ENCODE measurements at regions not wholly inside any gene's neighbourhood (a gene's known extent, or its start where the extent isn't known, plus 50 kb on each side); places are given as distances from the start of the nearest gene placed in this dataset.
A peak's percentile ranks its signal among the peaks of the same experiment; 100 is the strongest.

GRCh38 chr2:20514596-20515269 is 67.9 kb downstream of the RHOB start:
- peak overlapping the region; percentile 39 for H3K4ac ChIP-seq (ENCODE audit: low read depth, low read length)
- peaks cover 14 to 20% of the 10 kb centered on the region in 2 experiments for H3K4me1 ChIP-seq (ENCODE audit: control insufficient read depth in 1 of 2, insufficient read depth in 2 of 2, low read length in 2 of 2)
- no peak overlapping the region for H3K23ac ChIP-seq (ENCODE audit: low read length)
- H3K4me3 ChIP-seq (ENCODE audit: low read depth, low read length) = no peak overlapping the region
- peak overlapping the region; percentile 19 for H3K9ac ChIP-seq (ENCODE audit: low read length)
- peaks cover 20% of the 10 kb centered on the region for H3K79me1 ChIP-seq (ENCODE audit: low read length)
- peak; percentile 92 for DNase-seq
- H4K91ac ChIP-seq (ENCODE audit: low read depth, low read length) = peak overlapping the region; percentile 29
- H3K9me3 ChIP-seq (ENCODE audit: insufficient read depth, low read depth, low read length) = peaks cover 5% of the 10 kb centered on the region
- peak overlapping the region; percentile 17 for H2BK5ac ChIP-seq (ENCODE audit: low read depth, low read length, poor library complexity)
- H3K27me3 ChIP-seq (ENCODE audit: insufficient read depth, low read length) = no peaks in the 10 kb centered on the region
- H4K12ac ChIP-seq (ENCODE audit: low read depth, low read length) = no peak overlapping the region
- H4K8ac ChIP-seq (ENCODE audit: low read depth, low read length) = peak overlapping the region; percentile 3
- no peak overlapping the region for H3K4me2 ChIP-seq (ENCODE audit: low read length)
- peak overlapping the region; percentile 61 for H2BK12ac ChIP-seq (ENCODE audit: low read length)
- H3K18ac ChIP-seq (ENCODE audit: low read length) = no peak overlapping the region
- H3K14ac ChIP-seq (ENCODE audit: low read length) = no peak overlapping the region
- no peak overlapping the region for H3K27ac ChIP-seq (ENCODE audit: low read depth, low read length)
- H3K79me2 ChIP-seq (ENCODE audit: control insufficient read depth, insufficient read depth, low read length, poor library complexity) = no peaks in the 10 kb centered on the region
- WGBS (ENCODE audit: extremely low coverage, insufficient coverage, insufficient read length) = no CpG with 5 or more reads among the region's 8 CpGs
- no peaks in the 10 kb centered on the region for H3K36me3 ChIP-seq (ENCODE audit: control insufficient read depth in 1 of 2, insufficient read depth in 2 of 2, low read length in 2 of 2)
- no peak overlapping the region for H2AFZ ChIP-seq (ENCODE audit: insufficient read depth, low read length, poor library complexity)
- H2BK120ac ChIP-seq (ENCODE audit: insufficient read depth, low read length, poor library complexity) = peak overlapping the region; percentile 56
- H2AK5ac ChIP-seq (ENCODE audit: low read length) = peak overlapping the region; percentile 39

GRCh38 chr2:20515290-20516220 is 68.7 kb downstream of the RHOB start:
- WGBS (ENCODE audit: extremely low coverage, insufficient coverage, insufficient read length) = no CpG with 5 or more reads among the region's 14 CpGs
- Histone ChIP-seq H3K36me3 (ENCODE audit: control insufficient read depth in 1 of 2, insufficient read depth in 2 of 2, low read length in 2 of 2) (no peaks in the 10 kb centered on the region), H3K4me1 (ENCODE audit: control insufficient read depth in 1 of 2, insufficient read depth in 2 of 2, low read length in 2 of 2) (peaks cover 6 to 13% of the 10 kb centered on the region in 2 experiments), H4K8ac (ENCODE audit: low read depth, low read length) (no peak overlapping the region), H3K9ac (ENCODE audit: low read length) (no peak overlapping the region), H4K12ac (ENCODE audit: low read depth, low read length) (no peak overlapping the region), H3K79me1 (ENCODE audit: low read length) (peaks cover 14% of the 10 kb centered on the region), H3K14ac (ENCODE audit: low read length) (no peak overlapping the region), H3K18ac (ENCODE audit: low read length) (no peak overlapping the region), H3K4ac (ENCODE audit: low read depth, low read length) (no peak overlapping the region), H3K27ac (ENCODE audit: low read depth, low read length) (no peak overlapping the region), H2BK12ac (ENCODE audit: low read length) (peak overlapping the region; percentile 52), H3K4me3 (ENCODE audit: low read depth, low read length) (no peak overlapping the region), H2AFZ (ENCODE audit: insufficient read depth, low read length, poor library complexity) (no peak overlapping the region), H3K27me3 (ENCODE audit: insufficient read depth, low read length) (no peaks in the 10 kb centered on the region), H3K79me2 (ENCODE audit: control insufficient read depth, insufficient read depth, low read length, poor library complexity) (no peaks in the 10 kb centered on the region), H3K9me3 (ENCODE audit: insufficient read depth, low read depth, low read length) (peaks cover 5% of the 10 kb centered on the region), H3K4me2 (ENCODE audit: low read length) (no peak overlapping the region), H3K23ac (ENCODE audit: low read length) (no peak overlapping the region), H2AK5ac (ENCODE audit: low read length) (peak overlapping the region; percentile 3), H2BK120ac (ENCODE audit: insufficient read depth, low read length, poor library complexity) (peak overlapping the region; percentile 56), H4K91ac (ENCODE audit: low read depth, low read length) (peak overlapping the region; percentile 7), H2BK5ac (ENCODE audit: low read depth, low read length, poor library complexity) (no peak overlapping the region)
- DNase-seq = no peak

DNA sequence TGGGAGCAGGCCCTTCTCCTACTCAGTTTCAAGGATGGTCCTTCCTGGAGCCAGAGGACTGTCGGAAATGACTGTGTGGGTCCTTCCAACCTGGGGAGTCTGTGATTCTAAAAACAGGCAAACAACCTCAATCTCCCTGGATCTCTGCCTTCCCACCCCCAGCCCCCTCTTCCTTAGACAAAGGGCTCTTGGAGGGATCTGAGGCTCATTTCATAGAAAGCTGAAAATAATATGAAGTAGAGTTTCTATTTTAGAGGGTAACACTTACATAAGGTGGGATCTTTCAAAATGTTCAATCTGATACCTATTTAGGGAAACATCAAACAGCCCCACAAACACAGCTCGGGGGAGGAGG is 69.4 kb downstream of the RHOB start:
- Histone ChIP-seq H3K18ac (ENCODE audit: low read length) (no peak overlapping the region), H3K4me1 (ENCODE audit: control insufficient read depth in 1 of 2, insufficient read depth in 2 of 2, low read length in 2 of 2) (peaks cover 5 to 13% of the 10 kb centered on the region in 2 experiments), H3K79me2 (ENCODE audit: control insufficient read depth, insufficient read depth, low read length, poor library complexity) (no peaks in the 10 kb centered on the region), H3K9ac (ENCODE audit: low read length) (no peak overlapping the region), H3K27me3 (ENCODE audit: insufficient read depth, low read length) (no peaks in the 10 kb centered on the region), H3K4me2 (ENCODE audit: low read length) (no peak overlapping the region), H3K4ac (ENCODE audit: low read depth, low read length) (no peak overlapping the region), H3K14ac (ENCODE audit: low read length) (no peak overlapping the region), H3K4me3 (ENCODE audit: low read depth, low read length) (no peak overlapping the region), H4K12ac (ENCODE audit: low read depth, low read length) (no peak overlapping the region), H2AFZ (ENCODE audit: insufficient read depth, low read length, poor library complexity) (no peak overlapping the region), H3K79me1 (ENCODE audit: low read length) (peaks cover 14% of the 10 kb centered on the region), H3K36me3 (ENCODE audit: control insufficient read depth in 1 of 2, insufficient read depth in 2 of 2, low read length in 2 of 2) (no peaks in the 10 kb centered on the region), H4K91ac (ENCODE audit: low read depth, low read length) (peak overlapping the region; percentile 7), H2BK12ac (ENCODE audit: low read length) (no peak overlapping the region), H2BK5ac (ENCODE audit: low read depth, low read length, poor library complexity) (no peak overlapping the region), H3K23ac (ENCODE audit: low read length) (no peak overlapping the region), H3K9me3 (ENCODE audit: insufficient read depth, low read depth, low read length) (peaks cover 5% of the 10 kb centered on the region), H4K8ac (ENCODE audit: low read depth, low read length) (no peak overlapping the region), H2AK5ac (ENCODE audit: low read length) (peak overlapping the region; percentile 18), H3K27ac (ENCODE audit: low read depth, low read length) (no peak overlapping the region), H2BK120ac (ENCODE audit: insufficient read depth, low read length, poor library complexity) (no peak overlapping the region)
- WGBS (ENCODE audit: extremely low coverage, insufficient coverage, insufficient read length) = no CpG with 5 or more reads among the region's 2 CpGs
- no peak for DNase-seq

DNA sequence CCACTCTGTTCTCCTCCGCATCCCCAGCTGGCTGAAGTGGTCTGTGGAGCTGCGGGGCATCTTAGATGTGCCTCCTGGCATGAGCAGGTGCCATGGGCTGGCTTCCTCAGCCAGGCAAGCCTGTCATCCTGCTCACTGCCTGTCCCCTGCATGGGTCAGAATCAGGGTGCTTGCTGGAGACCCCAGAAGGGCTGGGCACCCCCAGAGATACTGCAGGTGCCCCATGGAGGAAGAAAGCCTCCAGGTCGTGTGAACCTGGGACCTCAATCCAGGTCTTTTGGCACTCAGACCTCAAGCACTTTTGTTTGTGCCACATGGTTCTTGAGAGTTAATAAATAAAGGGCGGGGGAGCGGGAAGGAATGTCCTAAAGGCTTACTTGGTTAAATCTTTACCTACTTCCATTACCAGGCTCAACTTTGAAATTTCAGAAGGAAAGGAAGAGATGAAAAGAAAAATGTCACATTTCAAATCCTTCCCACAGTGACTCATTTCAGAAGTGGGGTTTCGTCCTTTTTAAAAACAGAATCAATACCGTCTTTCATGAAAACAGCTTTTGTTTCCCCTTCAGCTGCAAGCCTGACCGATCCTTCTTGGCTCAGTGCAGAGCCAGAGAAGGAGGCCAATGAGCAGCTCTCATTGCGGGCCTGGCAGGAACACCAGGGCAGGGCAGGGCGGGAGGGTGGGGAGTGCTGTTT is 69.9 kb downstream of the RHOB start:
- WGBS (ENCODE audit: extremely low coverage, insufficient coverage, insufficient read length) = no CpG with 5 or more reads among the region's 10 CpGs
- H3K27ac ChIP-seq (ENCODE audit: low read depth, low read length) = no peak overlapping the region
- no peak overlapping the region for H2BK5ac ChIP-seq (ENCODE audit: low read depth, low read length, poor library complexity)
- no peak overlapping the region for H3K23ac ChIP-seq (ENCODE audit: low read length)
- H2BK120ac ChIP-seq (ENCODE audit: insufficient read depth, low read length, poor library complexity) = no peak overlapping the region
- no peak overlapping the region for H3K9ac ChIP-seq (ENCODE audit: low read length)
- H3K4me3 ChIP-seq (ENCODE audit: low read depth, low read length) = no peak overlapping the region
- no peak overlapping the region for H2AFZ ChIP-seq (ENCODE audit: insufficient read depth, low read length, poor library complexity)
- no peak overlapping the region for H3K4ac ChIP-seq (ENCODE audit: low read depth, low read length)
- H3K36me3 ChIP-seq (ENCODE audit: control insufficient read depth in 1 of 2, insufficient read depth in 2 of 2, low read length in 2 of 2) = no peaks in the 10 kb centered on the region
- no peak overlapping the region for H2BK12ac ChIP-seq (ENCODE audit: low read length)
- no peak overlapping the region for H3K18ac ChIP-seq (ENCODE audit: low read length)
- peaks cover 5 to 14% of the 10 kb centered on the region in 2 experiments for H3K4me1 ChIP-seq (ENCODE audit: control insufficient read depth in 1 of 2, insufficient read depth in 2 of 2, low read length in 2 of 2)
- peak overlapping the region; percentile 32 for H4K91ac ChIP-seq (ENCODE audit: low read depth, low read length)
- H3K4me2 ChIP-seq (ENCODE audit: low read length) = no peak overlapping the region
- peaks cover 5% of the 10 kb centered on the region for H3K9me3 ChIP-seq (ENCODE audit: insufficient read depth, low read depth, low read length)
- H3K79me2 ChIP-seq (ENCODE audit: control insufficient read depth, insufficient read depth, low read length, poor library complexity) = no peaks in the 10 kb centered on the region
- peak overlapping the region; percentile 20 for H3K14ac ChIP-seq (ENCODE audit: low read length)
- no peak overlapping the region for H4K8ac ChIP-seq (ENCODE audit: low read depth, low read length)
- peaks cover 14% of the 10 kb centered on the region for H3K79me1 ChIP-seq (ENCODE audit: low read length)
- peak overlapping the region; percentile 18 for H2AK5ac ChIP-seq (ENCODE audit: low read length)
- no peak for DNase-seq
- no peak overlapping the region for H4K12ac ChIP-seq (ENCODE audit: low read depth, low read length)
- no peaks in the 10 kb centered on the region for H3K27me3 ChIP-seq (ENCODE audit: insufficient read depth, low read length)
